HG03095 (cell line): ENCODE measurements at regions not wholly inside any gene's neighbourhood (a gene's known extent, or its start where the extent isn't known, plus 50 kb on each side); places are given as distances from the start of the nearest gene placed in this dataset.

Experiments
- ATAC-seq: cut with Tn5 transposase; IDR thresholded peaks from one replicate; pipeline ENCODE4 v1.9.1; 2021; ENCODE audit warnings: moderate library complexity; ENCODE audit not compliant: unreplicated experiment

GRCh38 chr2:118738524-118739308 lies 108.7 kb downstream of the EN1 start:
- no peak for ATAC-seq

GRCh38 chr2:118738106-118738505 lies 109.3 kb downstream of the EN1 start:
- no peak for ATAC-seq

- no peak for ATAC-seq
These were observed 109.8 kb downstream of the EN1 start for GRCh38 chr2:118737684-118738083.

GRCh38 chr2:118732432-118732831 lies 115.0 kb downstream of the EN1 start:
- ATAC-seq = no peak

- ATAC-seq = no peak
These were observed 116.0 kb downstream of the EN1 start for GRCh38 chr2:118731413-118731812.

GRCh38 chr2:118730405-118730804 lies 117.0 kb downstream of the EN1 start:
- ATAC-seq = no peak

GRCh38 chr2:118729760-118730159 lies 117.7 kb downstream of the EN1 start:
- no peak for ATAC-seq

GRCh38 chr2:118728984-118729383 lies 118.5 kb downstream of the EN1 start:
- no peak for ATAC-seq

- ATAC-seq = no peak
These were observed 120.6 kb downstream of the EN1 start for GRCh38 chr2:118726821-118727220.

GRCh38 chr2:118723394-118723793 lies 124.1 kb downstream of the EN1 start:
- no peak for ATAC-seq

GRCh38 chr2:118722976-118723375 lies 124.5 kb downstream of the EN1 start:
- ATAC-seq = no peak

- ATAC-seq = no peak
These were observed 125.5 kb downstream of the EN1 start for GRCh38 chr2:118721817-118722551.

- no peak for ATAC-seq
These were observed 126.6 kb downstream of the EN1 start for GRCh38 chr2:118720866-118721265.

- ATAC-seq = no peak
These were observed 128.5 kb downstream of the EN1 start for GRCh38 chr2:118718921-118719320.

GRCh38 chr2:118716102-118716501 lies 131.3 kb downstream of the EN1 start:
- no peak for ATAC-seq

- no peak for ATAC-seq
These were observed 133.3 kb downstream of the EN1 start for GRCh38 chr2:118714118-118714517.

- ATAC-seq = no peak
These were observed 135.8 kb downstream of the EN1 start for GRCh38 chr2:118711603-118712002.

GRCh38 chr2:118710481-118710880 lies 137.0 kb downstream of the EN1 start:
- ATAC-seq = no peak

GRCh38 chr2:118709786-118710185 lies 137.7 kb downstream of the EN1 start:
- no peak for ATAC-seq

- ATAC-seq = no peak
These were observed 140.6 kb downstream of the EN1 start for GRCh38 chr2:118706844-118707243.

GRCh38 chr2:118706371-118706770 lies 141.1 kb downstream of the EN1 start:
- no peak for ATAC-seq

- ATAC-seq = no peak
These were observed 142.4 kb downstream of the EN1 start for GRCh38 chr2:118705032-118705431.
